NCI-H1436 (cell line): ENCODE measurements at regions not wholly inside any gene's neighbourhood (a gene's known extent, or its start where the extent isn't known, plus 50 kb on each side); places are given as distances from the start of the nearest gene placed in this dataset.

Source experiments
- DNase-seq: peaks from one replicate; lab custom pipeline; 2025; lab: John Stamatoyannopoulos, UW

DNA sequence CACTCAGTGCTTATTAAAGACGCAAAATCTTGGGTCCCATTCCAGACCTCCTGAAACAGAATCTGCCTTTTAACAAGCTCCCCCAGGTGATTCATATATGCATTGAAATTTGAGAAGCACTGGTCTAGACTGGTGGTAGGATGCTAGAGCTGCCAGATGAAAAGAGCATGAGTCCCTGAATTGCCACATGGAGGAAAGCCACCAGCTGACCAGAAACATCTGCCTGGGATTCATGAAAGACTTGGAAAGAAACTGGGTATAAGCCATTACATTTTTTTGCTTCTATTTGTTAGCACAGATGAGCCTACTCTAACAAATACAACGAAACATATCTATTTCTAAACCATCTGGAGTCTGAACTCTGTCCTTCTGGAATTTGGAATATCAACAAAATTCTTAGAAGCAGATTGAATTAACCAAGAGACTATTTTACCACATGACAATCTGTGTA, 228.9 kb downstream of the RBM43 start:
- no peak for DNase-seq

DNA sequence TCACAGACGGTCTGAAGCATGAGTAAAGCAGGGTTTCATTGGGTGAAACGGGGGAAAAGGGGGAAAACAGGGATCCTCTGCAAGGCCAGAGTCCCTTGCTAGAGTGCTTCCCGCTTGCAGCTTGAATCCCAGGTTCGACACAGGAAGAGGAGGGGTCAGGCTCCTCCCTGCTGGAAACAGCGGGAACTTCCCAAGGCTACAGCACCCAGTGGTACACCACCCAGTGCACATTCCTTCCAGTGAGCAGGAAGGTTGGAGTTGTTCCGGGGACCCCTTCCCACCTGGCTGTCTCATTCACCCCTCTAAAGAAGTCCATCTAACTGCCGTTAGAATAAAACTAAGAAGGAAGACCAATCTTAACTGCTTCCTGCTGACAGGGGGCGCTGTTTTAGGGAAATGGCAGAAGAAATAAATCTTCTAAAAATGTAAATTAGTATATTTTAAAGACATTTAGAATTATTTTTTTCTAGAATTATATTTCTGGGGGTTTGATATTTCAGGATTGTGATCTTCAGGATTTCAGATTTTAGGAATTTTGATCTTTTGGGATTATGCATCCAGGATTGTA, 230.9 kb downstream of the RBM43 start:
- no peak for DNase-seq

- DNase-seq: no peak
Measured at GRCh38 chr2:151029406-151030157, 232.1 kb downstream of the RBM43 start.

GRCh38 chr2:151028691-151029176, 232.9 kb downstream of the RBM43 start:
- DNase-seq: no peak

GRCh38 chr2:151027151-151027550, 234.5 kb downstream of the RBM43 start:
- no peak for DNase-seq

- no peak for DNase-seq
Measured at GRCh38 chr2:151025816-151026215, 235.8 kb downstream of the RBM43 start.

- no peak for DNase-seq
Measured at GRCh38 chr2:151024696-151025251, 236.9 kb downstream of the RBM43 start.

DNA sequence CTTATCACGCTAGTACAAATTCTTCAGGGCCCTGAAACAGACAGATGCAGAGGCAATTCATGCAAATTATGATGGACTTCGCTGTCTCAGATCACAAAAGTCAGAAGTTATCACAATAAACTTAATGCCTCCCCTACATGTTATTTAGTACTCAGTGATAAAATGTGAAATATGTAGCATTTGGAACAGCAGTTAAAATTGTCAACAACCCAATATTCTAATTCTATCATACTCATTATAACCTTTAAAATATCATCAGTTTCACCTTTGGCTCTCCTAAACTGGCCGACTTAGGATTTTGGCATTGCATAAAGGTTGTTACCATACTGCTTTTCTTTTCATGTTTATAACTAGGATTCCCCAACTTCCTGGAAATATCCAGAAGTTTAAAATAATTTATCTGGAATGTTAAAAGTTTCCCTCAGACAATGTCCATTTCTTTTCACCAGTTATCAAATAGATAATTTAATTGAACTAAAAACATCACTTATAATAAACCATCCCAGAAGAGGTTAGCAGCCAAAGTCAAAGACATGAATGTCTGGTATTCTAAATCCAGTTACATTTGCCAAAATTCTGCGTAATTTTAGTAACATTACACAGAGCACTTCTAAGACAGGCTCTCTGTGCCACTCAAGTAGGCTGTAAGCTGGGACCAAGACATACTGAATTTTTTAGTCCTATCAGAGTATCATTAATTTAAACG, 239.8 kb downstream of the RBM43 start:
- no peak for DNase-seq

- DNase-seq: no peak
Measured at GRCh38 chr2:151020411-151020810, 241.3 kb downstream of the RBM43 start.

GRCh38 chr2:151009437-151010175, 252.1 kb downstream of the RBM43 start:
- no peak for DNase-seq

GRCh38 chr2:151007365-151007764, 254.3 kb downstream of the RBM43 start:
- no peak for DNase-seq

DNA sequence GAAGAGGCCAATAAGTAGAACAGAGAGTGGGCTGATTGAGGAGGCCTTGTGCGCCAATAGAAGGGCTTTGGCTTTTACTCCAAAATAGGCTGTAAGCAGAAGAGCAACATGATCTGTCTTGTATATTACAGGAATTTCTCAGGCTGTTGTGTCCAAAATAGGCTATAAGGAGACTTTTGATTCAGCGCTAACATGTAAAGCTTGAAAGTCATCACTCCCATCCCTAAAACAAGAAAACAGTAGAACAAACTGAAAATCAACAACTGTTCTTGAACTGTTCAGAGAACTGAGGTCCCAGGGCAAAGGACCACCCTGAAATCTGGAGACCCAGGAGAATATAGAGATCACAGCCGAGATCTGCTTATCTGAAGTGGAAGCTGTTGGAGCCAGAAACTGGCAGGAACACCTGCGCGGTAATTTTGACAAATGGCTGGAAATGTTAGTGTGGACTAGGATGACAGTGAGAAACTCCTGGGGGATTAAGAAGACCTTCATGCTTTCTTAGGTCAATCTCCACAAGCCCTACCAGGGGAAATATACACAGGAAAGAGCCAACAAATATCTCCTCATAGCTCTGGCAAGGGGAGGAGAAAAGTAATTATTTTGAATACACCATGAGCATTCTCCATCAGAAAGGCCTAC, 258.6 kb downstream of the RBM43 start:
- no peak for DNase-seq

GRCh38 chr2:150997702-150998440, 263.8 kb downstream of the RBM43 start:
- DNase-seq: no peak

DNA sequence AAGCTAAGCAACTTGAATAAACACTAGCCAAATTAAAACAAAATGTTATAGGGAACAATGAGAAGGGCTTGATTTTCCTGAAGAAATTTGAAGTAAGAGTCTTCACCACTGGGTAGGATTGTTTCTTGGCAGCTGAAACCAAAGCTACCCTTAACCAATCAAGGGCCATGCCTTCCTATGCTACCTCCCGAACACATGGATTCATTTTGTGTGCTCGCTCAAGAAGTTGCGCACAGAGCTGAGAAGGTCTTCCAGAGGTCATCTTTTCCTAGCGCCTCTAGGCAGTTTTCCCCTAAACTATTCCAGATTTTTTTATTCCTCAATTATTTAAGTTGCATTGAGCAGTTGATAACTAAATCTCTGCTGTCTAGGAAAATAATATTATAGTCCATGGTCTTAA, 264.6 kb downstream of the RBM43 start:
- DNase-seq: no peak

DNA sequence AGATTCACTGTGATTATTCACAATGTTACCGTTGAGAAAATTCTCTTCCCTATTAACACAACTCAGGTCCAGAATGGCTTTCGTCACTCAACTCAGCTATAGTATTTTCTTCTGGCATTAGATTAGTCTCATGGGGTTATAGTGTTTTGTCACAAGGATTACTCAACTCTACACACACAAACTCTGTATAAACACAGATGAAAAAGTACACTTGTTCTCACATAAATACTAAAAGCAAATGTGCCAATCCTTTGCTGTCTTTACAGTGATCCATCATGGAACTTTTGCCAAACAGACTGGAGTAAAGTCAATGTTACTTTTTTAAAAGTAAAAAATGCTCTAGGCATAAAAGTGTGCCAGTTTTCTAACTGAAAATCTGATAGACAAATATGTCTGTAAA, 267.6 kb downstream of the RBM43 start:
- DNase-seq: no peak

GRCh38 chr2:150989969-150990368, 271.7 kb downstream of the RBM43 start:
- no peak for DNase-seq

GRCh38 chr2:150985741-150986140, 275.9 kb downstream of the RBM43 start:
- no peak for DNase-seq

GRCh38 chr2:150983314-150983897, 278.3 kb downstream of the RBM43 start:
- no peak for DNase-seq

DNA sequence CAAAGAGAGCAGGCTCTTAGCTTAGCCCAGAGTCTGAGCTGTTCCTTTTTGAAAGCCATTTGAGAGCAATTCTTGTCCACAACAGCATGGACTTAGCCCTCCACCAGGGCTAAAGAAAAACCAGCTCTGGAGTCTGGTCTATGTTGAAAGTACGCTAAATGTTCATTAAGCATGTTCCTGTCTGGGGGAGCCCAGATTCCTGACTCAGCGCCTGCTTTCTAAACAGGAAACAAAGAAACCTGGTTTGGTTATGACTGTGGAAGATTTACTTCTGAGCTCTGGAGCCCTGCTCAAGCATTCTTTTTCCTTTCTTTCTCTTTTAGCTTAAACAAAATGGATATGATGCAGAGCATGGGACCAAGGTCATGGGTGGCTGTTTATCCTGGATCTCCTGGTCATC, 279.8 kb downstream of the RBM43 start:
- no peak for DNase-seq

- no peak for DNase-seq
Measured at GRCh38 chr2:150978053-150978452, 283.6 kb downstream of the RBM43 start.
